ENCODE measurements at regions not wholly inside any gene's neighbourhood (a gene's known extent, or its start where the extent isn't known, plus 50 kb on each side); places are given as distances from the start of the nearest gene placed in this dataset.
A peak's percentile ranks its signal among the peaks of the same experiment; 100 is the strongest.

- Histone ChIP-seq H3K4me3 (no peak overlapping the region), H3K9me3 (replicated peaks in 1 of 3) (no peaks in the 10 kb centered on the region), H3K27ac (no peak overlapping the region), H3K4me1 (replicated peaks in 1 of 2) (no peaks in the 10 kb centered on the region), H3K27me3 (no peaks in the 10 kb centered on the region), H3K36me3 (replicated peaks in 1 of 2) (no peaks in the 10 kb centered on the region)
- no peak for TF ChIP-seq POLR2A (IDR thresholded peaks at IDR 0.05)
- TF ChIP-seq, protein P1, sequence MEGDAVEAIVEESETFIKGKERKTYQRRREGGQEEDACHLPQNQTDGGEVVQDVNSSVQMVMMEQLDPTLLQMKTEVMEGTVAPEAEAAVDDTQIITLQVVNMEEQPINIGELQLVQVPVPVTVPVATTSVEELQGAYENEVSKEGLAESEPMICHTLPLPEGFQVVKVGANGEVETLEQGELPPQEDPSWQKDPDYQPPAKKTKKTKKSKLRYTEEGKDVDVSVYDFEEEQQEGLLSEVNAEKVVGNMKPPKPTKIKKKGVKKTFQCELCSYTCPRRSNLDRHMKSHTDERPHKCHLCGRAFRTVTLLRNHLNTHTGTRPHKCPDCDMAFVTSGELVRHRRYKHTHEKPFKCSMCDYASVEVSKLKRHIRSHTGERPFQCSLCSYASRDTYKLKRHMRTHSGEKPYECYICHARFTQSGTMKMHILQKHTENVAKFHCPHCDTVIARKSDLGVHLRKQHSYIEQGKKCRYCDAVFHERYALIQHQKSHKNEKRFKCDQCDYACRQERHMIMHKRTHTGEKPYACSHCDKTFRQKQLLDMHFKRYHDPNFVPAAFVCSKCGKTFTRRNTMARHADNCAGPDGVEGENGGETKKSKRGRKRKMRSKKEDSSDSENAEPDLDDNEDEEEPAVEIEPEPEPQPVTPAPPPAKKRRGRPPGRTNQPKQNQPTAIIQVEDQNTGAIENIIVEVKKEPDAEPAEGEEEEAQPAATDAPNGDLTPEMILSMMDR (IDR thresholded peaks at IDR 0.05), result no peak
- intact Hi-C loops (cut with DNase I), result no loop called here
- no peak for DNase-seq
- 96 to 100% (median 98%) methylated on average over 2 of the region's 2 CpGs for WGBS, 4 donors
Measured at GRCh38 chr3:81923038-81923437, 161.6 kb upstream of the GBE1 start.

DNA sequence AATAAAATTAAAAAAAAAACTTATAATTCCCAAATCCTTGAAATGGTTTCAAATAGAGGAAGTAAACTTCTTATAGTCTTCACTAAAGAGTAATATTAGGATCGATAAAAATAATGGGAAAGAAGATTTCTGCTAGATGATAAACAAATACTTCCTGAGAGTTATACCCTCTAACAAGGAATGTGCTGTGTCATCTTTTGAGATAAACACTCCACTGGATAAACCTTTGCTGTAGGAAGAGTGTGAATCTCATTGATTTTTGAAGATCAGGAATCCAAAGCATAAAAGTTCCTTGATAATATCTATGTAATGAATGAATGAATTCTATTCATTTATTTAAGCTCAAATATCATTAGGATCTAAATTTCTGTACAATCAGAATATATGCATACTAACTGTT lies 161.0 kb upstream of the GBE1 start:
- H3K4me3 ChIP-seq, result no peak overlapping the region
- no peaks in the 10 kb centered on the region for H3K9me3 ChIP-seq (replicated peaks in 1 of 3)
- intact Hi-C loops (cut with DNase I), result no loop called here
- H3K4me1 ChIP-seq (replicated peaks in 1 of 2), result no peaks in the 10 kb centered on the region
- DNase-seq, result no peak
- no peak overlapping the region for H3K27ac ChIP-seq
- H3K36me3 ChIP-seq (replicated peaks in 1 of 2), result no peaks in the 10 kb centered on the region
- 86 to 93% (median 89%) methylated on average over 1 of the region's 1 CpG for WGBS, 4 donors
- no peaks in the 10 kb centered on the region for H3K27me3 ChIP-seq
- no peak for TF ChIP-seq POLR2A (IDR thresholded peaks at IDR 0.05)
- TF ChIP-seq, protein P1 (IDR thresholded peaks at IDR 0.05), result no peak

- H3K27me3 ChIP-seq, result no peaks in the 10 kb centered on the region
- H3K9me3 ChIP-seq (replicated peaks in 1 of 3), result no peaks in the 10 kb centered on the region
- no peaks in the 10 kb centered on the region for H3K36me3 ChIP-seq (replicated peaks in 1 of 2)
- DNase-seq, result no peak
- intact Hi-C loops (cut with DNase I), result no loop called here
- H3K27ac ChIP-seq, result no peak overlapping the region
- WGBS, 4 donors, result 56 to 75% (median 70%) methylated on average over 1 of the region's 1 CpG
- H3K4me3 ChIP-seq, result no peak overlapping the region
- H3K4me1 ChIP-seq (replicated peaks in 1 of 2), result peaks cover 0 to 6% of the 10 kb centered on the region in 2 donors
- no peak for TF ChIP-seq POLR2A (IDR thresholded peaks at IDR 0.05)
- TF ChIP-seq, protein P1 (IDR thresholded peaks at IDR 0.05), result no peak
Measured at GRCh38 chr3:81920816-81921215, 159.4 kb upstream of the GBE1 start.

- no peak for TF ChIP-seq POLR2A (IDR thresholded peaks at IDR 0.05)
- TF ChIP-seq, protein P1 (IDR thresholded peaks at IDR 0.05), result no peak
- Histone ChIP-seq H3K4me1 (replicated peaks in 1 of 2) (peaks cover 17 to 20% of the 10 kb centered on the region in 2 donors), H3K9me3 (replicated peaks in 1 of 3) (no peaks in the 10 kb centered on the region), H3K27me3 (no peaks in the 10 kb centered on the region), H3K27ac (peak overlapping the region in 1 of 5 donors; percentile 10), H3K4me3 (no peak overlapping the region), H3K36me3 (replicated peaks in 1 of 2) (no peaks in the 10 kb centered on the region)
- DNase-seq, result no peak
- intact Hi-C loops (cut with DNase I), result no loop called here
- WGBS, 4 donors, result 29 to 44% (median 38%) methylated on average over 1 of the region's 1 CpG
Measured at GRCh38 chr3:81916890-81917289, 155.4 kb upstream of the GBE1 start.
